MM.1S (cell line): ENCODE measurements at regions not wholly inside any gene's neighbourhood (a gene's known extent, or its start where the extent isn't known, plus 50 kb on each side); places are given as distances from the start of the nearest gene placed in this dataset.

Source experiments
- DNase-seq: peaks from one replicate; pipeline ENCODE4 v3.0.0-alpha.2; 2015
- H2AFZ ChIP-seq: fragments of 300-600 bp; sonication (generic); 2 replicates; pipeline ENCODE4 v1.6.0; 2016; ENCODE audit warnings: antibody characterized with exemption, low read length
- H3F3A ChIP-seq: fragments of 300-600 bp; sonication (generic); 2 replicates; pipeline ENCODE4 v1.6.1; 2016; ENCODE audit warnings: mild to moderate bottlenecking, antibody characterized with exemption, low read length, moderate library complexity, mixed read lengths; ENCODE audit not compliant: insufficient read depth
- H3K27ac ChIP-seq: fragments of 300-600 bp; sonication (generic); 2 replicates; pipeline ENCODE4 v1.5.1; 2016; ENCODE audit warnings: mild to moderate bottlenecking, low read length
- H3K27me3 ChIP-seq: fragments of 300-600 bp; sonication (generic); replicated peaks from 2 replicates; pipeline ENCODE4 v1.6.0; 2016; ENCODE audit warnings: low read length; ENCODE audit not compliant: insufficient read depth
- H3K36me3 ChIP-seq: fragments of 300-600 bp; sonication (generic); replicated peaks from 2 replicates; pipeline ENCODE4 v1.6.1; 2016; ENCODE audit warnings: mild to moderate bottlenecking, low read length, mixed read lengths; ENCODE audit not compliant: insufficient read depth
- H3K4me1 ChIP-seq: fragments of 300-600 bp; sonication (generic); 2 replicates; pipeline ENCODE4 v1.6.1; 2016; ENCODE audit warnings: low read length, mixed read lengths
- H3K4me2 ChIP-seq: fragments of 300-600 bp; sonication (generic); 2 replicates; pipeline ENCODE4 v1.6.0; 2016; ENCODE audit warnings: low read depth, low read length
- H3K4me3 ChIP-seq: fragments of 300-600 bp; sonication (generic); 2 replicates; pipeline ENCODE4 v1.5.1; 2016; ENCODE audit warnings: low read length, mixed read lengths
- H3K79me2 ChIP-seq: fragments of 300-600 bp; sonication (generic); 2 replicates; pipeline ENCODE4 v1.6.1; 2016; ENCODE audit warnings: mixed run types, low read length, mixed read lengths
- H3K9ac ChIP-seq: fragments of 300-600 bp; sonication (generic); 2 replicates; pipeline ENCODE4 v1.6.1; 2016; ENCODE audit warnings: low read length, mixed read lengths
- H3K9me2 ChIP-seq: fragments of 300-600 bp; sonication (generic); replicated peaks from 2 replicates; pipeline ENCODE4 v1.6.1; 2016; ENCODE audit warnings: mild to moderate bottlenecking, low read length, mixed read lengths; ENCODE audit not compliant: insufficient read depth
- H3K9me3 ChIP-seq: fragments of 300-600 bp; sonication (generic); replicated peaks from 2 replicates; pipeline ENCODE4 v1.6.1; 2016; ENCODE audit warnings: mild to moderate bottlenecking, low read length, mixed read lengths; ENCODE audit not compliant: insufficient read depth
- H4K20me1 ChIP-seq: fragments of 300-600 bp; sonication (generic); 2 replicates; pipeline ENCODE4 v1.6.1; 2016; ENCODE audit warnings: mild to moderate bottlenecking, low read length, moderate library complexity, mixed read lengths; ENCODE audit not compliant: insufficient read depth
- CTCF ChIP-seq: fragments of 300-600 bp; sonication (generic); IDR thresholded peaks from 2 replicates; pipeline ENCODE4 v1.5.1; 2016; ENCODE audit warnings: antibody characterized with exemption, low read length, mixed read lengths
- EZH2 ChIP-seq: fragments of 300-600 bp; sonication (generic); optimal IDR thresholded peaks from 2 replicates; pipeline ENCODE3; 2017; ENCODE audit warnings: low read depth, mild to moderate bottlenecking, antibody characterized with exemption, low read length, mixed read lengths
- EZH2phosphoT487 ChIP-seq: fragments of 300-600 bp; sonication (generic); IDR thresholded peaks from 2 replicates; pipeline ENCODE4 v1.6.1; 2018; ENCODE audit warnings: antibody characterized with exemption, low read length

- Histone ChIP-seq H3F3A (no peaks in the 10 kb centered on the region), H3K27ac (no peak overlapping the region), H3K79me2 (no peaks in the 10 kb centered on the region), H3K9me3 (no peaks in the 10 kb centered on the region), H3K4me3 (no peak overlapping the region), H3K36me3 (no peaks in the 10 kb centered on the region), H2AFZ (no peak overlapping the region), H4K20me1 (no peaks in the 10 kb centered on the region), H3K9ac (no peak overlapping the region), H3K4me2 (no peak overlapping the region), H3K9me2 (no peaks in the 10 kb centered on the region), H3K27me3 (no peaks in the 10 kb centered on the region), H3K4me1 (no peaks in the 10 kb centered on the region)
- TF ChIP-seq EZH2 = no peak
- TF ChIP-seq CTCF = no peak
- no peak for TF ChIP-seq EZH2phosphoT487
- DNase-seq = no peak
Measured at GRCh38 chr12:30202521-30203254, 418.9 kb upstream of the TMTC1 start.

- H2AFZ ChIP-seq = no peak overlapping the region
- no peak for TF ChIP-seq EZH2
- no peak for TF ChIP-seq EZH2phosphoT487
- no peak for TF ChIP-seq CTCF
- no peaks in the 10 kb centered on the region for H3K36me3 ChIP-seq
- H3K27ac ChIP-seq = no peak overlapping the region
- H4K20me1 ChIP-seq = no peaks in the 10 kb centered on the region
- H3K9ac ChIP-seq = no peak overlapping the region
- no peaks in the 10 kb centered on the region for H3F3A ChIP-seq
- no peaks in the 10 kb centered on the region for H3K27me3 ChIP-seq
- no peak overlapping the region for H3K4me2 ChIP-seq
- no peaks in the 10 kb centered on the region for H3K79me2 ChIP-seq
- no peak overlapping the region for H3K4me3 ChIP-seq
- no peaks in the 10 kb centered on the region for H3K9me3 ChIP-seq
- no peaks in the 10 kb centered on the region for H3K4me1 ChIP-seq
- no peaks in the 10 kb centered on the region for H3K9me2 ChIP-seq
- no peak for DNase-seq
Measured at GRCh38 chr12:30201301-30202160, 417.8 kb upstream of the TMTC1 start.

DNA sequence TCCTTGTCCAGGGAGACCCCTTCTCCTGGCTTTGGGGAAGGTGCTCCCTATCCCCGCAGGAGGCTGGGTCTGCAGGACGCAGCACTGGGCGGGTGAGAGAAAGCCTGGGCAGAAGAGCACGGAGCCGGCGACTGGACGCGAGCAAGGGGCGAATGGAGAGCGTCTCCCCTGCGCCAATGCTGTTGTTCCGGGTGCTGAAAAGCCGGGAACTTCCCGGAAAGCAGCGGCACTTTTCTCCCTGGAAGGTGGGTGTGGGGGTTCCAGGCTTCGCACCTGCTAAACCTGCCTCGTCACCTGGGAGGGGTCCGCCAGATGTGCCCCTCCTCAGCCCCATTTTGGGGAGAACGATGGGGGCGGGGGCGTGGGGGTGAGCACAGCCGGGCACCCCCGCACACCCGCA lies 417.1 kb upstream of the TMTC1 start:
- H3K27ac ChIP-seq = no peak overlapping the region
- no peaks in the 10 kb centered on the region for H3K4me1 ChIP-seq
- no peak overlapping the region for H3K4me2 ChIP-seq
- TF ChIP-seq EZH2 = no peak
- no peak for TF ChIP-seq CTCF
- no peak for TF ChIP-seq EZH2phosphoT487
- H3K36me3 ChIP-seq = no peaks in the 10 kb centered on the region
- H3K79me2 ChIP-seq = no peaks in the 10 kb centered on the region
- H4K20me1 ChIP-seq = no peaks in the 10 kb centered on the region
- no peak overlapping the region for H3K4me3 ChIP-seq
- no peak for DNase-seq
- no peaks in the 10 kb centered on the region for H3K27me3 ChIP-seq
- H3F3A ChIP-seq = no peaks in the 10 kb centered on the region
- H2AFZ ChIP-seq = no peak overlapping the region
- no peaks in the 10 kb centered on the region for H3K9me2 ChIP-seq
- no peak overlapping the region for H3K9ac ChIP-seq
- H3K9me3 ChIP-seq = no peaks in the 10 kb centered on the region
